ENCODE measurements at regions not wholly inside any gene's neighbourhood (a gene's known extent, or its start where the extent isn't known, plus 50 kb on each side); places are given as distances from the start of the nearest gene placed in this dataset.

GRCh38 chr6:81565071-81565470 is 187.4 kb downstream of the TENT5A start:
- Histone ChIP-seq H3K9ac (ENCODE audit: low read length in 2 of 2) (no peak overlapping the region), H3K4me1 (ENCODE audit: control insufficient read depth, insufficient read depth, low read length) (no peaks in the 10 kb centered on the region), H3K27me3 (ENCODE audit: control insufficient read depth in 1 of 2, insufficient read depth in 2 of 2, low read length in 2 of 2) (no peaks in the 10 kb centered on the region), H3K4me3 (ENCODE audit: low read length in 2 of 2) (no peak overlapping the region), H3K27ac (ENCODE audit: low read length) (no peak overlapping the region), H3K36me3 (ENCODE audit: control insufficient read depth in 2 of 2, insufficient read depth in 2 of 2, low read length in 2 of 2) (no peaks in the 10 kb centered on the region), H3K9me3 (ENCODE audit: control insufficient read depth in 2 of 2, low read length in 2 of 2) (no peaks in the 10 kb centered on the region)

- no peak overlapping the region for H3K27ac ChIP-seq (ENCODE audit: low read length)
- H3K27me3 ChIP-seq (ENCODE audit: control insufficient read depth in 1 of 2, insufficient read depth in 2 of 2, low read length in 2 of 2), result no peaks in the 10 kb centered on the region
- no peaks in the 10 kb centered on the region for H3K4me1 ChIP-seq (ENCODE audit: control insufficient read depth, insufficient read depth, low read length)
- H3K36me3 ChIP-seq (ENCODE audit: control insufficient read depth in 2 of 2, insufficient read depth in 2 of 2, low read length in 2 of 2), result no peaks in the 10 kb centered on the region
- H3K9me3 ChIP-seq (ENCODE audit: control insufficient read depth in 2 of 2, low read length in 2 of 2), result no peaks in the 10 kb centered on the region
- H3K9ac ChIP-seq (ENCODE audit: low read length in 2 of 2), result no peak overlapping the region
- no peak overlapping the region for H3K4me3 ChIP-seq (ENCODE audit: low read length in 2 of 2)
Observed at GRCh38 chr6:81564470-81565068, 187.9 kb downstream of the TENT5A start.

GRCh38 chr6:81562169-81562568 is 190.3 kb downstream of the TENT5A start:
- Histone ChIP-seq H3K4me3 (ENCODE audit: low read length in 2 of 2) (peak overlapping the region; percentile 47 to 50), H3K9ac (ENCODE audit: low read length in 2 of 2) (peak overlapping the region in 1 of 2 donors; percentile 7), H3K27me3 (ENCODE audit: control insufficient read depth in 1 of 2, insufficient read depth in 2 of 2, low read length in 2 of 2) (no peaks in the 10 kb centered on the region), H3K9me3 (ENCODE audit: control insufficient read depth in 2 of 2, low read length in 2 of 2) (no peaks in the 10 kb centered on the region), H3K27ac (ENCODE audit: low read length) (peak overlapping the region; percentile 66), H3K36me3 (ENCODE audit: control insufficient read depth in 2 of 2, insufficient read depth in 2 of 2, low read length in 2 of 2) (no peaks in the 10 kb centered on the region), H3K4me1 (ENCODE audit: control insufficient read depth, insufficient read depth, low read length) (no peaks in the 10 kb centered on the region)

- Histone ChIP-seq H3K4me3 (ENCODE audit: low read length in 2 of 2) (peak overlapping the region; percentile 47 to 50), H3K27ac (ENCODE audit: low read length) (peak overlapping the region; percentile 66), H3K27me3 (ENCODE audit: control insufficient read depth in 1 of 2, insufficient read depth in 2 of 2, low read length in 2 of 2) (no peaks in the 10 kb centered on the region), H3K9me3 (ENCODE audit: control insufficient read depth in 2 of 2, low read length in 2 of 2) (no peaks in the 10 kb centered on the region), H3K4me1 (ENCODE audit: control insufficient read depth, insufficient read depth, low read length) (no peaks in the 10 kb centered on the region), H3K36me3 (ENCODE audit: control insufficient read depth in 2 of 2, insufficient read depth in 2 of 2, low read length in 2 of 2) (no peaks in the 10 kb centered on the region), H3K9ac (ENCODE audit: low read length in 2 of 2) (peak overlapping the region; percentile 7 to 30)
Observed at GRCh38 chr6:81561731-81562130, 190.8 kb downstream of the TENT5A start.

GRCh38 chr6:81561071-81561564 is 191.4 kb downstream of the TENT5A start:
- Histone ChIP-seq H3K27ac (ENCODE audit: low read length) (peak overlapping the region; percentile 66), H3K36me3 (ENCODE audit: control insufficient read depth in 2 of 2, insufficient read depth in 2 of 2, low read length in 2 of 2) (no peaks in the 10 kb centered on the region), H3K9ac (ENCODE audit: low read length in 2 of 2) (peak overlapping the region in 1 of 2 donors; percentile 7), H3K27me3 (ENCODE audit: control insufficient read depth in 1 of 2, insufficient read depth in 2 of 2, low read length in 2 of 2) (no peaks in the 10 kb centered on the region), H3K4me3 (ENCODE audit: low read length in 2 of 2) (no peak overlapping the region), H3K9me3 (ENCODE audit: control insufficient read depth in 2 of 2, low read length in 2 of 2) (no peaks in the 10 kb centered on the region), H3K4me1 (ENCODE audit: control insufficient read depth, insufficient read depth, low read length) (no peaks in the 10 kb centered on the region)

- no peak overlapping the region for H3K4me3 ChIP-seq (ENCODE audit: low read length in 2 of 2)
- H3K4me1 ChIP-seq (ENCODE audit: control insufficient read depth, insufficient read depth, low read length), result no peaks in the 10 kb centered on the region
- no peaks in the 10 kb centered on the region for H3K36me3 ChIP-seq (ENCODE audit: control insufficient read depth in 2 of 2, insufficient read depth in 2 of 2, low read length in 2 of 2)
- no peaks in the 10 kb centered on the region for H3K27me3 ChIP-seq (ENCODE audit: control insufficient read depth in 1 of 2, insufficient read depth in 2 of 2, low read length in 2 of 2)
- H3K9me3 ChIP-seq (ENCODE audit: control insufficient read depth in 2 of 2, low read length in 2 of 2), result no peaks in the 10 kb centered on the region
- H3K27ac ChIP-seq (ENCODE audit: low read length), result no peak overlapping the region
- no peak overlapping the region for H3K9ac ChIP-seq (ENCODE audit: low read length in 2 of 2)
Observed at GRCh38 chr6:81557811-81558210, 194.7 kb downstream of the TENT5A start.

- H3K36me3 ChIP-seq (ENCODE audit: control insufficient read depth in 2 of 2, insufficient read depth in 2 of 2, low read length in 2 of 2), result no peaks in the 10 kb centered on the region
- no peaks in the 10 kb centered on the region for H3K4me1 ChIP-seq (ENCODE audit: control insufficient read depth, insufficient read depth, low read length)
- H3K27me3 ChIP-seq (ENCODE audit: control insufficient read depth in 1 of 2, insufficient read depth in 2 of 2, low read length in 2 of 2), result no peaks in the 10 kb centered on the region
- no peak overlapping the region for H3K4me3 ChIP-seq (ENCODE audit: low read length in 2 of 2)
- H3K9ac ChIP-seq (ENCODE audit: low read length in 2 of 2), result no peak overlapping the region
- no peaks in the 10 kb centered on the region for H3K9me3 ChIP-seq (ENCODE audit: control insufficient read depth in 2 of 2, low read length in 2 of 2)
- no peak overlapping the region for H3K27ac ChIP-seq (ENCODE audit: low read length)
Observed at GRCh38 chr6:81556551-81556950, 195.9 kb downstream of the TENT5A start.

GRCh38 chr6:81553216-81553615 is 199.3 kb downstream of the TENT5A start:
- Histone ChIP-seq H3K4me3 (ENCODE audit: low read length in 2 of 2) (no peak overlapping the region), H3K9ac (ENCODE audit: low read length in 2 of 2) (no peak overlapping the region), H3K27ac (ENCODE audit: low read length) (no peak overlapping the region), H3K9me3 (ENCODE audit: control insufficient read depth in 2 of 2, low read length in 2 of 2) (no peaks in the 10 kb centered on the region), H3K4me1 (ENCODE audit: control insufficient read depth, insufficient read depth, low read length) (no peaks in the 10 kb centered on the region), H3K36me3 (ENCODE audit: control insufficient read depth in 2 of 2, insufficient read depth in 2 of 2, low read length in 2 of 2) (no peaks in the 10 kb centered on the region), H3K27me3 (ENCODE audit: control insufficient read depth in 1 of 2, insufficient read depth in 2 of 2, low read length in 2 of 2) (no peaks in the 10 kb centered on the region)

- Histone ChIP-seq H3K27ac (ENCODE audit: low read length) (no peak overlapping the region), H3K4me1 (ENCODE audit: control insufficient read depth, insufficient read depth, low read length) (no peaks in the 10 kb centered on the region), H3K9me3 (ENCODE audit: control insufficient read depth in 2 of 2, low read length in 2 of 2) (no peaks in the 10 kb centered on the region), H3K27me3 (ENCODE audit: control insufficient read depth in 1 of 2, insufficient read depth in 2 of 2, low read length in 2 of 2) (no peaks in the 10 kb centered on the region), H3K9ac (ENCODE audit: low read length in 2 of 2) (no peak overlapping the region), H3K4me3 (ENCODE audit: low read length in 2 of 2) (no peak overlapping the region), H3K36me3 (ENCODE audit: control insufficient read depth in 2 of 2, insufficient read depth in 2 of 2, low read length in 2 of 2) (no peaks in the 10 kb centered on the region)
Observed at GRCh38 chr6:81552644-81553043, 199.8 kb downstream of the TENT5A start.

GRCh38 chr6:81547149-81547548 is 205.3 kb downstream of the TENT5A start:
- H3K4me3 ChIP-seq (ENCODE audit: low read length in 2 of 2), result no peak overlapping the region
- no peaks in the 10 kb centered on the region for H3K4me1 ChIP-seq (ENCODE audit: control insufficient read depth, insufficient read depth, low read length)
- no peak overlapping the region for H3K27ac ChIP-seq (ENCODE audit: low read length)
- H3K36me3 ChIP-seq (ENCODE audit: control insufficient read depth in 2 of 2, insufficient read depth in 2 of 2, low read length in 2 of 2), result no peaks in the 10 kb centered on the region
- H3K9ac ChIP-seq (ENCODE audit: low read length in 2 of 2), result no peak overlapping the region
- no peaks in the 10 kb centered on the region for H3K27me3 ChIP-seq (ENCODE audit: control insufficient read depth in 1 of 2, insufficient read depth in 2 of 2, low read length in 2 of 2)
- no peaks in the 10 kb centered on the region for H3K9me3 ChIP-seq (ENCODE audit: control insufficient read depth in 2 of 2, low read length in 2 of 2)

- Histone ChIP-seq H3K27me3 (ENCODE audit: control insufficient read depth in 1 of 2, insufficient read depth in 2 of 2, low read length in 2 of 2) (no peaks in the 10 kb centered on the region), H3K27ac (ENCODE audit: low read length) (no peak overlapping the region), H3K9ac (ENCODE audit: low read length in 2 of 2) (no peak overlapping the region)
Observed at GRCh38 chr6:81534934-81535465, 217.5 kb downstream of the TENT5A start.

More at GRCh38 chr6:81534934-81535465, 217.5 kb downstream of the TENT5A start:
- H3K36me3 ChIP-seq (ENCODE audit: control insufficient read depth in 2 of 2, insufficient read depth in 2 of 2, low read length in 2 of 2), result no peaks in the 10 kb centered on the region
- H3K9me3 ChIP-seq (ENCODE audit: control insufficient read depth in 2 of 2, low read length in 2 of 2), result no peaks in the 10 kb centered on the region
- H3K4me3 ChIP-seq (ENCODE audit: low read length in 2 of 2), result no peak overlapping the region
- no peaks in the 10 kb centered on the region for H3K4me1 ChIP-seq (ENCODE audit: control insufficient read depth, insufficient read depth, low read length)
